Subcutaneous abdominal adipose tissue (tissue), 5 donors: ENCODE measurements at regions not wholly inside any gene's neighbourhood (a gene's known extent, or its start where the extent isn't known, plus 50 kb on each side); places are given as distances from the start of the nearest gene placed in this dataset.

Experiments used
- H3K27ac ChIP-seq: one replicate; pipeline ENCODE4 v1.7.0; 2013; ENCODE audit warnings: low read depth, mild to moderate bottlenecking, inconsistent platforms, low read length, moderate library complexity
- H3K27me3 ChIP-seq, 5 donors: one replicate each; pipeline ENCODE4 v1.7.0; 2013; ENCODE audit warnings: low read length in 5 of 5, inconsistent platforms in 1 of 5; ENCODE audit not compliant: control insufficient read depth in 5 of 5, insufficient read depth in 4 of 5
- H3K36me3 ChIP-seq, 5 donors: one replicate each; pipeline ENCODE4 v1.7.0; 2013; ENCODE audit warnings: low read length in 5 of 5; ENCODE audit not compliant: control insufficient read depth in 5 of 5, insufficient read depth in 5 of 5
- H3K4me1 ChIP-seq, 5 donors: one replicate each; pipeline ENCODE4 v1.7.0; 2013; ENCODE audit warnings: low read length in 5 of 5, mild to moderate bottlenecking in 3 of 5, moderate library complexity in 1 of 5; ENCODE audit not compliant: control insufficient read depth in 5 of 5, insufficient read depth in 5 of 5
- H3K4me3 ChIP-seq, 5 donors: one replicate each; pipeline ENCODE4 v1.7.0; 2013; ENCODE audit warnings: low read length in 5 of 5, low read depth in 1 of 5
- H3K9ac ChIP-seq, 5 donors: one replicate each; pipeline ENCODE4 v1.7.0; 2013; ENCODE audit warnings: low read length in 5 of 5, mild to moderate bottlenecking in 4 of 5, moderate library complexity in 3 of 5
- H3K9me3 ChIP-seq, 5 donors: one replicate each; pipeline ENCODE4 v1.7.0; 2013; ENCODE audit warnings: low read length in 5 of 5; ENCODE audit not compliant: control insufficient read depth in 5 of 5
- donor health status: healthy.
- donor health status: healthy.
- donor health status: healthy.
- donor health status: healthy.
- donor health status: healthy.

DNA sequence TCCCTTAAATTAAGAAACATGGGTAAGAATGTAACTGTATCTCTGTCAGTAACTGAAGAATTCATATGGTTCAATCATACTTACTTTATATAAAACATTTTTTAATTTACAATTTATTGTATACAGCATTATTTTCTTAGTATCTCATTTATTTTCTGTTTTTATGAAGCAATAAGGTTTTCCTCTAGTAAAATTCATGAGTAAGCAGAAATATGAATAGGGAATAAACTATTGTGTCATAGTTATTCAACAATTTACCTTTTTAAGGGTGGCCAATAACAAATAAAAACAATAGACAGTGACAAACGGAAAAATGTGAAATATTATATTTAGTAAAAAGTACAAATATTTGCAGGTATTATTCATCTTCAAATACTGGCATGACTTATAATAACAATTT, 624.4 kb downstream of the TECRL start:
- no peaks in the 10 kb centered on the region for H3K4me1 ChIP-seq
- H3K27me3 ChIP-seq, result no peaks in the 10 kb centered on the region
- no peak overlapping the region for H3K27ac ChIP-seq
- H3K9me3 ChIP-seq, result peaks cover 0 to 2% (median 0%) of the 10 kb centered on the region in 5 donors
- no peak overlapping the region for H3K4me3 ChIP-seq
- no peak overlapping the region for H3K9ac ChIP-seq
- no peaks in the 10 kb centered on the region for H3K36me3 ChIP-seq

DNA sequence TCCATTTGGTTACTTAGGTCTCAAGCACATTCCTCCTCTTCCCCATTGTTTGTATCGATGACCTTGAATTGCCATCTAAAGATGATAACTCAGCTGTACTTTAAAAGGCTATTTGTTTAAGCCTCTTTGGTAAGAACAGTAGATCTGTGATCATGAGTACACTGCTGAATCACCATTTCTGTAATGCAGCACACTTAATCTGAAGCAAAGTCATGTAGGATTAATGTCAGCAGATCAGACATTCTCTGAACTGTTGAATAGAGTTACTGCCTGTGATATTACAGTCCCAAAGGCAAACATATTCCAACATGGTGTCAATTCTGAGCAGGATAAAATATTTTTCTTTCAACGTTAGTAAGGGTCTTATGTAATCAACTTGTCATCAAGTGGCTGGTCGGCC, 631.6 kb downstream of the TECRL start:
- Histone ChIP-seq H3K4me3 (no peak overlapping the region), H3K36me3 (no peaks in the 10 kb centered on the region), H3K4me1 (no peaks in the 10 kb centered on the region), H3K9ac (no peak overlapping the region), H3K27ac (no peak overlapping the region), H3K27me3 (no peaks in the 10 kb centered on the region), H3K9me3 (peaks cover 0 to 2% (median 0%) of the 10 kb centered on the region in 5 donors)

DNA sequence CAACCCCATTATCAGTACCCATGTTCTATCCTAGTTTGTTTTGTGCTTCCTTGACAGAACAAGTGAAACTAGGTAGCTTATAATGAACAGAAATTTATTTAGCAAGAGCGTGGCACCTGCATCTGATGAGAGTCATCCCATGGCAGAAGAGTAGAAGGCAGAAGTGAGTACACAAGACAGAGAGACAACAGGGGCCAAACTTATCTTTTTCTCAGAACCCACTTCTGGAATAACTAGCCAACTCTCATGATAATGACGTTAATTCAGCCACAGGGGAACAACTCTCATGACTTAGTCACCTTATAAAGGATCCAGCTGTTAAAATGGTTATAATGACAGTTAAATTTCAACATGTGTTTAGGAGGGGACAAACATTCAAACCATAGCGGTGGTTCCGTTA, 644.9 kb downstream of the TECRL start:
- no peaks in the 10 kb centered on the region for H3K9me3 ChIP-seq
- H3K27ac ChIP-seq, result no peak overlapping the region
- H3K36me3 ChIP-seq, result no peaks in the 10 kb centered on the region
- H3K4me3 ChIP-seq, result no peak overlapping the region
- no peaks in the 10 kb centered on the region for H3K27me3 ChIP-seq
- H3K4me1 ChIP-seq, result no peaks in the 10 kb centered on the region
- no peak overlapping the region for H3K9ac ChIP-seq

DNA sequence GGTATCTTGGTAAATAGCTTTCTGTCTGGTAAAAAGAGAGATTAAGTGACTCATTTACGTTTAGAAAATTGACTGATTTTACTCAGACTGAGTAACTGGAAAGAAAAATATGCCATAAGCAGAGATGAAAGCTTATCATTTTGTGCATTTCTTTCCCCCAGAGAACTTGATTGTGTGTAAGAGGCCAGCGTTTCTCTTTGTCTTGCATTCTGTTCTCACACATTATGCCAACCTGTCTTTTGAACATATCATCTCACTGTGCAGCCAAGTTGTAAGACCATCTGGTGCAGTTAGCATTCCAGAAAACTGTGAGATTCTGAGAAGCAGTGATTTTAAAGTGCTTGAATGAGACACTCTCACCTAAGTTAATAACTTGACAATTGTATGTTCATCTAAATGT, 651.3 kb downstream of the TECRL start:
- Histone ChIP-seq H3K27me3 (no peaks in the 10 kb centered on the region), H3K9ac (no peak overlapping the region), H3K4me1 (no peaks in the 10 kb centered on the region), H3K9me3 (no peaks in the 10 kb centered on the region), H3K36me3 (no peaks in the 10 kb centered on the region), H3K27ac (no peak overlapping the region), H3K4me3 (no peak overlapping the region)

DNA sequence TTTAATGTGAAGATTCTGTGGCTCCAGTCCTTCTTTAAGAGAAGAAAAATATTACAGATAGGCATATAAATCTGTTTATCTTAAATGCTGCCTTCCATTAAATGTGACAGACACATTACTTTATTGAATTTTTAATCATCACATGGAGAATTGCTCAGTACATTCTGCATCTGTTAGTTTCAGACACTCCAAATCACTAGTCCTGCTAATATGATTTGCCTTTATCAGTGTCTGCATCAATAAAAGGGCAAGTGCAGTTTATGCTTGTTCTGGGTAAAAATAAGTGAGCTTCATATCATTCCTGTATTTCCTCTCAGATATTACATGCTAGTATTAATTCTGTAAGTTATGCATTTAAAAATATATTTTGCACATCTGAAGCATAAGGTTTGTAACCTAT, 666.4 kb downstream of the TECRL start:
- H3K4me1 ChIP-seq, result no peaks in the 10 kb centered on the region
- H3K4me3 ChIP-seq, result no peak overlapping the region
- no peaks in the 10 kb centered on the region for H3K9me3 ChIP-seq
- no peaks in the 10 kb centered on the region for H3K36me3 ChIP-seq
- H3K9ac ChIP-seq, result no peak overlapping the region
- H3K27ac ChIP-seq, result no peak overlapping the region
- no peaks in the 10 kb centered on the region for H3K27me3 ChIP-seq

DNA sequence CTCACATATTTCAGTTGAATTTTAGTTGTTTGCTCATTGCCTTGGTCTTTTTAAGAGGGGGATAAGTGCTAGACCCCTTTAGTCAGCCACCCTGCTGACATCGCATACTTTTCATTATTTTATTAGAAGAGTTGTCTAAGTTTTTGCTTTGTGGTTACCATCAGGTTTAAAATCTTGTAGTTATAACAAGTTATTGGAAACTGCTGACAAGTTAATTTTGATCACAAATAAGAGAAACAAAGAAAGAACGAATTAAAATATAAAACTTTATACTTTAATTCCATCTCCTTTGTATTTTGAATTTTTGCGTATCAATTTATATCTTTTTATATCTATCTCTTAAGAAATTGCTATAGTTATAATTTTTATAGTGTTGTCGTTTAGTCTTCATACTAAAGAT, 679.7 kb downstream of the TECRL start:
- peaks cover 0 to 2% (median 0%) of the 10 kb centered on the region in 5 donors for H3K9me3 ChIP-seq
- H3K36me3 ChIP-seq, result no peaks in the 10 kb centered on the region
- H3K4me3 ChIP-seq, result no peak overlapping the region
- H3K4me1 ChIP-seq, result no peaks in the 10 kb centered on the region
- H3K27ac ChIP-seq, result no peak overlapping the region
- H3K9ac ChIP-seq, result no peak overlapping the region
- no peaks in the 10 kb centered on the region for H3K27me3 ChIP-seq

DNA sequence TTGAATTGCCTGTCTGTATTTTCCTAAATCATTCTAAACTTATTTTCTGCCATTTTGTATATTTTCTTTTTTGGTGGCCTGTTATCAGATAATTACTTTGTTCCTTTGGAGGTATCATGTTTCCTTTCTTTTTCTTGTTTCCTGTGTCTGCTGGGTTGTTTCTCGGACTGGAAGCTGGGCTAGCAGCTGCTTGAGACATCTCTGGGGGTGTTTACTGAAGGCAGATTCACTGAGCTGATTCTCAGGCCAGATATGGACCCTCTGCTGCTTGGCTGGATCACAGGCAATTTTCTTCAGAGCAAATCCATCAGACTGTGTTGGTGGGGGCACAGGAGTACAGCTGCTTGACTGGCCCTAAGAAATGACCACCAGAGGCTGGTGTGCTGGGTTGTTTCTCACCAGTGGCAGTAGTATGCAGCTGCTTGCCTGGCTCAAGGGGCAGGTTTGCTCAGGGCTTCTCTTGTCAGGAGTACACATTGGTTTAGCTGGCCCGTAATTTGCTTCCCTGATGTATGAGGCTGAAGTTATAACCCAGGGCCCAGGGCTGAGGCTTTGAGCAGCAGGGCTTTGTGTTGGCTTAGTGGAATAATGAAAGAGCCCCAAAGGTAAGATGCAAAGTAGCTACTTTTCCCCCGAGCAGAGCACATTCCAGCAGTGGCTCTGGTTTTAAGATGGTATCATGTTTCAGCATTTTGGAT, 680.6 kb downstream of the TECRL start:
- no peaks in the 10 kb centered on the region for H3K27me3 ChIP-seq
- H3K9ac ChIP-seq, result no peak overlapping the region
- H3K4me3 ChIP-seq, result no peak overlapping the region
- no peaks in the 10 kb centered on the region for H3K4me1 ChIP-seq
- H3K27ac ChIP-seq, result no peak overlapping the region
- H3K36me3 ChIP-seq, result no peaks in the 10 kb centered on the region
- peaks cover 0 to 2% (median 0%) of the 10 kb centered on the region in 5 donors for H3K9me3 ChIP-seq

DNA sequence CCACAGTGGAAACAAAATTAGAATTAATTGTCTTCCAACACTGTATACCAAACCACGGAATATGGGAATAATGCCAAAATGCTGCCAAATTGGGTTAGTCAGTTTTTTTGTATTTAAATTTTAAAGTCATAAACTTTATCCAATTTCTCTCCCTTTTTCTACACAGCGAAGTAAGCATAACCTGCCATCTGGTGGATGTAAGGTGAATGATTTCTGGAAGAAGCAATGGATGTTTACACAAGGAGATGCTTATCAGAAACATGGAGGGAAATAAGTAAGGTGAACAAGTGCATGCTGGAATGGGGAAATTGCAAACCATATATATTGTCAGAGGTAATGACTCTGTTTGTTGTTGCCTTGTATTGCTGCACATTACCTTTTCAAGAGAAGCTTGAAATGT, 691.9 kb downstream of the TECRL start:
- H3K9me3 ChIP-seq, result no peaks in the 10 kb centered on the region
- no peaks in the 10 kb centered on the region for H3K4me1 ChIP-seq
- no peak overlapping the region for H3K27ac ChIP-seq
- H3K27me3 ChIP-seq, result no peaks in the 10 kb centered on the region
- H3K4me3 ChIP-seq, result no peak overlapping the region
- H3K36me3 ChIP-seq, result no peaks in the 10 kb centered on the region
- no peak overlapping the region for H3K9ac ChIP-seq

DNA sequence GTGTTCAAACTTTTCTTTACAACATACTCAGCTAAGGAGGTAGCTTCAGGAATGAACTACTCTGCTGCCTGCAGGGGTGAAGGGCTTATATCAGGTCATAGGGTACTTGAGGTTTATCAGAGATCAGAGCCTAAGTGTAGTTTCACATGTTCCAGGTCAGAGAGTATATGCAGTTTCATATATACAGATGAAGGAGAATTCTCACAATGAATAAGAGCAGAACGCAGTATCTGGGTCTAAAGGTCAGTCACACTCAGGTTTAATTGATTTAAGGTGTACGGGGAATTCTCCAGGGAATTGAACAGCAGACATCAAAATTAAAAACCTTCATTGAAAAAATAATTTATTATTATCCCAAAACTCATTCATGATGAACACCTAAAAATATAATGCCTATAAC, 700.6 kb downstream of the TECRL start:
- H3K36me3 ChIP-seq, result no peaks in the 10 kb centered on the region
- H3K4me1 ChIP-seq, result no peaks in the 10 kb centered on the region
- H3K9ac ChIP-seq, result no peak overlapping the region
- H3K4me3 ChIP-seq, result no peak overlapping the region
- H3K27ac ChIP-seq, result no peak overlapping the region
- no peaks in the 10 kb centered on the region for H3K9me3 ChIP-seq
- no peaks in the 10 kb centered on the region for H3K27me3 ChIP-seq

DNA sequence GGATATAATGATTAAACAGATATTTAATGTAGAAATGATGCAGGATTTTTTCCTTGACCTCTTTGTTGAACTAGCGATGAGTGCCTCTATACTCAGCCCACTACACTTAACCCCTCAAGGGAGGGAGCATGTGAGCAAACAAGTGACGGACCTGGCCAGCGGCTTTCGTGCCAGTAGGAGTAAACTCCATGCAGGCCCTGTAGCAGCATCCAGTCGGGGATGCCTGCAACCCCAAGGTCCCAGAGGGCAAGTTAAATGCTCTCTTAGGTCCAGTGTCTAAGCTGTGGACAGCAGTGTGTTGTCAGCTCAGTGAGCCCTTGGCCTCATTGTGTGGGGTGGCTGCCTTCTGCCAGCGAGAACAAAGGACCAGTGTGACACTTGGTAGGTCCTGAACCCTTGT, 708.7 kb downstream of the TECRL start:
- Histone ChIP-seq H3K27me3 (no peaks in the 10 kb centered on the region), H3K4me1 (no peaks in the 10 kb centered on the region), H3K9ac (no peak overlapping the region)

DNA sequence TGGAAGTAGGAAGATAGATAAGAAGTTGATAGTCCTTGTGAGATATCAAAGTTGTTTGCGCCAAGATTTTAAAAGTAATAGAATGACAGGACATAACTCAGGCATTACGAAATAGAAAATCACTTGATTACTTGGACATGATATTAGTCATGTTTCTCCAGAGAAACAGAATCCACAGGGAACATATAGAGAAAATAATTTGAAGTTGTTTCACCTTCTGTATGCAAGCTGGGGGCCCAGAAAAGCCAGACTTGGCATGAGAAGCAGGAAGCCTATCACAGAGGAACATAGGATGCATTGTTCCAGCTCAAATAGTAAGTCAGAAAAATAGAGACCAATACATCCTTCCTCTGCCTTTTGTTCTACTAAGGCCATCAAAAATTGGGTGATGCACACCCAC, 715.9 kb downstream of the TECRL start:
- no peak overlapping the region for H3K4me3 ChIP-seq
- no peaks in the 10 kb centered on the region for H3K4me1 ChIP-seq
- H3K27me3 ChIP-seq, result no peaks in the 10 kb centered on the region
- no peak overlapping the region for H3K27ac ChIP-seq
- H3K9me3 ChIP-seq, result peaks cover 0 to 4% (median 0%) of the 10 kb centered on the region in 5 donors
- H3K9ac ChIP-seq, result no peak overlapping the region
- no peaks in the 10 kb centered on the region for H3K36me3 ChIP-seq

More for the DNA sequence above, 708.7 kb downstream of the TECRL start:
- no peak overlapping the region for H3K4me3 ChIP-seq
- H3K27ac ChIP-seq, result no peak overlapping the region
- no peaks in the 10 kb centered on the region for H3K9me3 ChIP-seq
- no peaks in the 10 kb centered on the region for H3K36me3 ChIP-seq
